A673 (cell line): ENCODE measurements at regions not wholly inside any gene's neighbourhood (a gene's known extent, or its start where the extent isn't known, plus 50 kb on each side); places are given as distances from the start of the nearest gene placed in this dataset.

Experiments
- BruUV-seq: library from RNA; stranded (reverse); fragments of 400-500 nt; replicated peaks from 2 replicates; lab custom pipeline; 2021; lab: Mats Ljungman, UMichigan
- CTCF ChIA-PET: fragments of 300-600 bp; sonication (Branson Sonifier 250); formaldehyde crosslinking; loops from one replicate; lab custom pipeline; 2022; ENCODE audit warnings: antibody characterized with exemption; lab: Charles Lee
- POLR2A ChIA-PET: fragments of 300-600 bp; sonication (Branson Sonifier 250); formaldehyde crosslinking; loops from one replicate; lab custom pipeline; 2022; ENCODE audit warnings: antibody characterized with exemption; ENCODE audit not compliant: low non-redundant PET; lab: Charles Lee
- DNase-seq: peaks from one replicate; pipeline ENCODE4 v3.0.0-alpha.2; 2015; ENCODE audit warnings: low spot score
- H3K27ac ChIP-seq: fragments of 200-600 bp; sonication (generic); 2 replicates; pipeline ENCODE4 v1.5.1; 2016; ENCODE audit warnings: mixed run types, low read depth, mild to moderate bottlenecking, mixed read lengths, antibody characterized with exemption, low read length; ENCODE audit not compliant: poor library complexity, severe bottlenecking
- H3K27me3 ChIP-seq: fragments of 200-600 bp; sonication (generic); replicated peaks from 2 replicates; pipeline ENCODE4 v1.6.1; 2017; ENCODE audit warnings: mixed run types, low read depth, mild to moderate bottlenecking, mixed read lengths, antibody characterized with exemption, low read length; ENCODE audit not compliant: insufficient read depth, poor library complexity
- H3K36me3 ChIP-seq: fragments of 200-600 bp; sonication (generic); 2 replicates; pipeline ENCODE4 v1.6.1; 2016; ENCODE audit warnings: mixed run types, mild to moderate bottlenecking, mixed read lengths, antibody characterized with exemption, low read length; ENCODE audit not compliant: insufficient read depth, poor library complexity, severe bottlenecking
- H3K4me1 ChIP-seq: fragments of 200-600 bp; sonication (generic); 2 replicates; pipeline ENCODE4 v1.6.1; 2017; ENCODE audit warnings: mixed run types, mild to moderate bottlenecking, mixed read lengths, antibody characterized with exemption, low read length; ENCODE audit not compliant: insufficient read depth, poor library complexity, severe bottlenecking
- H3K4me3 ChIP-seq: fragments of 200-600 bp; sonication (generic); 2 replicates; pipeline ENCODE4 v1.5.1; 2016; ENCODE audit warnings: low read depth, mixed run types, mild to moderate bottlenecking, mixed read lengths, low read length; ENCODE audit not compliant: poor library complexity, severe bottlenecking
- H3K9me3 ChIP-seq: fragments of 200-600 bp; sonication (generic); 2 replicates; pipeline ENCODE4 v1.6.1; 2016; ENCODE audit warnings: mixed run types, low read depth, mild to moderate bottlenecking, mixed read lengths, antibody characterized with exemption, low read length; ENCODE audit not compliant: poor library complexity, severe bottlenecking
- CTCF ChIP-seq: fragments of 300-800, 200-600 bp; sonication (generic); conservative IDR thresholded peaks from 2 replicates; pipeline ENCODE4 v1.5.1; 2017; ENCODE audit warnings: low read depth, mild to moderate bottlenecking, antibody characterized with exemption, low read length, moderate library complexity, mixed read lengths
- EZH2 ChIP-seq: fragments of 200-600 bp; sonication (generic); IDR thresholded peaks from 2 replicates; pipeline ENCODE4 v1.6.1; 2017; ENCODE audit warnings: borderline replicate concordance, low read depth, mild to moderate bottlenecking, mixed read lengths, antibody characterized with exemption, low read length; ENCODE audit not compliant: poor library complexity, severe bottlenecking
- intact Hi-C: fragments of 100-400 bp; cut with micrococcal nuclease; formaldehyde crosslinking; loops from one replicate; pipeline ENCODE4 v1.10.0; 2022; ENCODE audit not compliant: unreplicated experiment

- ChIA-PET POLR2A (no interaction called here), CTCF (no interaction called here)
- H3K27me3 ChIP-seq: no peaks in the 10 kb centered on the region
- no peak for TF ChIP-seq CTCF
- no peak for TF ChIP-seq EZH2
- no peaks in the 10 kb centered on the region for H3K4me1 ChIP-seq
- H3K27ac ChIP-seq: no peak overlapping the region
- DNase-seq: no peak
- H3K36me3 ChIP-seq: no peaks in the 10 kb centered on the region
- no peaks in the 10 kb centered on the region for H3K9me3 ChIP-seq
- no peak overlapping the region for H3K4me3 ChIP-seq
- no TSS peak for BruUV-seq
- intact Hi-C loops: no loop called here
Observed at GRCh38 chr22:25484521-25485315, 79.8 kb upstream of the GRK3 start.

- POLR2A ChIA-PET: no interaction called here
- Histone ChIP-seq H3K4me3 (no peak overlapping the region), H3K27me3 (no peaks in the 10 kb centered on the region), H3K4me1 (no peaks in the 10 kb centered on the region), H3K36me3 (no peaks in the 10 kb centered on the region), H3K27ac (no peak overlapping the region), H3K9me3 (no peaks in the 10 kb centered on the region)
- intact Hi-C loops: no loop called here
- no peak for TF ChIP-seq CTCF
- TF ChIP-seq EZH2: no peak
- no TSS peak for BruUV-seq
- CTCF ChIA-PET: no interaction called here
- DNase-seq: no peak
Observed at GRCh38 chr22:25485626-25486545, 78.6 kb upstream of the GRK3 start.

- Histone ChIP-seq H3K9me3 (no peaks in the 10 kb centered on the region), H3K4me3 (no peak overlapping the region), H3K27ac (no peak overlapping the region), H3K4me1 (peaks cover 6% of the 10 kb centered on the region), H3K36me3 (no peaks in the 10 kb centered on the region), H3K27me3 (no peaks in the 10 kb centered on the region)
- TF ChIP-seq EZH2: no peak
- TF ChIP-seq CTCF: no peak
- ChIA-PET CTCF (no interaction called here), POLR2A (no interaction called here)
- no peak for DNase-seq
- BruUV-seq: no TSS peak
- intact Hi-C loops: no loop called here
Observed at GRCh38 chr22:25487508-25487907, 77.0 kb upstream of the GRK3 start.
